Urinary bladder (tissue), 4 donors: ENCODE measurements at regions not wholly inside any gene's neighbourhood (a gene's known extent, or its start where the extent isn't known, plus 50 kb on each side); places are given as distances from the start of the nearest gene placed in this dataset. TPM values are rescaled to one million over a fixed set of nuclear protein-coding genes. Genes with fewer than 3 reads are reported as not detected.

Experiments used
- DNase-seq: peaks from one replicate; pipeline ENCODE4 v3.0.0-alpha.2; 2015; ENCODE audit errors: extremely low spot score
- H3K27ac ChIP-seq: one replicate; pipeline ENCODE4 v1.5.1; 2013; ENCODE audit warnings: low read depth, mild to moderate bottlenecking, moderate library complexity
- H3K36me3 ChIP-seq: one replicate; pipeline ENCODE4 v1.6.1; 2013; ENCODE audit warnings: mild to moderate bottlenecking, moderate library complexity; ENCODE audit not compliant: insufficient read depth
- H3K4me1 ChIP-seq: one replicate; pipeline ENCODE4 v1.6.1; 2013; ENCODE audit warnings: mild to moderate bottlenecking, moderate library complexity; ENCODE audit not compliant: insufficient read depth
- H3K4me3 ChIP-seq: one replicate; pipeline ENCODE4 v1.5.1; 2013; ENCODE audit warnings: low read depth, low read length
- WGBS: extraction: QIAGEN DNeasy Blood & Tissue Kit; methylation state at CpG from one replicate; pipeline ENCODE4 v1.1.7; 2013; 5-methylcytosine and 5-hydroxymethylcytosine counted together
- small RNA-seq: library from RNA; depleted of rRNA; stranded (forward); fragments of <200 nt; gene quantifications from one replicate; pipeline ENCODE3, GENCODE V24; 2014
- donor health status: healthy with polysubstance abuse.
- donor health status: healthy.

DNA sequence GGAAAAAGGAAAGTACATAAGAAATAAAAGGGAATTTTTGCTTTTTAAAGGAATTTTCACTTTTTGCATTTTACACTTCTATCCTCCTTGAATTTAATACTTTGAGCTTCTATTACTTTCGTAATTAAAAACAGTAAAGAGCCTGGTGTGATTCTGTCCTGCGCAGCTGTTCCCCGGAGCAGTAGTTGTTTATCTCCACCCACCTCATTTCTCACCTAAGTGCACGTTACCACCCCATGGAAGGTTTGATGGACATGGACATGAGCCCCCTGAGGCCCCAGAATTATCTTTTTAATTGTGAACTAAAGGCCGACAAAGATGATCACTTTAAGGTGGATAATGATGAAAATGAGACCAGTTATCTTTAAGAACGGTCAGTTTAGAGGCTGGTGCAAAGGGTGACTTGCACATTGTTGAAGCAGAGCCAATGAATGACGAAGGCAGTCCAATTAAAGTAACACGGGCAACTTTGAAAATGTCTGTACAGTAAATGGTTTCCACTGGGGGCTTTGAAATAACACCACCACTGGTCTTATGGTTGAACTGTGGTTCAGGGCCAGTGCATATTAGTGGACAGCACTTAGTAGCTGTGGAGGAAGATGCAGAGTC is 52.1 kb upstream of the TEX13D start:
- WGBS: 82% methylated on average over 8 of the region's 8 CpGs

DNA sequence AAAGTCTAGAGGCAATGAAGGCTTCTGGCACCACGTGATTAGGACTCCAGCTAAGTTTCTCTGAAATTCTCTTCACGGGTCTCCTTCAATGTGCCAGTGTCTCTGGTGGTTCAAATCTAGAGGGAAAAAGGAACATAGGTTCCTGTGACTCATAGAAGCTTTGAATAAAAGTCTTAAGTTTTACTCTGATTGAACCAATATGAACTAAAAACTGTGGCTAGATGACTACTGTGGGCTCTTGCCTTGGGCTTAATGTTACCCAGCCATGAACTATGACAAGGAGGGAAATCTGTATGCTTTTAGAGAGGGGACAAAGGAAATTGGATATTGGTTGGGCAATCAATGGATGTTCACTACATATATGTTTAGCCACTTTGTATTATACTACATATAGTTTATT is 49.9 kb upstream of the TEX13D start:
- DNase-seq: no peak
- Histone ChIP-seq H3K4me1 (no peaks in the 10 kb centered on the region), H3K4me3 (no peak overlapping the region), H3K27ac (no peak overlapping the region), H3K36me3 (no peaks in the 10 kb centered on the region)
- 91% methylated on average over 2 of the region's 2 CpGs for WGBS

More for the DNA sequence above, 52.1 kb upstream of the TEX13D start:
- H3K4me3 ChIP-seq: no peak overlapping the region
- no peak overlapping the region for H3K27ac ChIP-seq
- DNase-seq: no peak
- H3K36me3 ChIP-seq: no peaks in the 10 kb centered on the region
- H3K4me1 ChIP-seq: no peaks in the 10 kb centered on the region

Small RNA genes in the stretch of these regions (small RNA-seq; reads per million reads assigned to genes)
- gene RF00561: not detected
